ENCODE measurements at regions not wholly inside any gene's neighbourhood (a gene's known extent, or its start where the extent isn't known, plus 50 kb on each side); places are given as distances from the start of the nearest gene placed in this dataset.
A peak's percentile ranks its signal among the peaks of the same experiment; 100 is the strongest.

GRCh38 chr1:10901091-10901890 lies 104.8 kb upstream of the CASZ1 start:
- H3K9me3 ChIP-seq (ENCODE audit: control insufficient read depth in 2 of 2, low read length in 2 of 2): no peaks in the 10 kb centered on the region
- H3K27me3 ChIP-seq (ENCODE audit: control insufficient read depth in 2 of 2, insufficient read depth in 2 of 2, low read length in 2 of 2): peaks cover 0 to 4% of the 10 kb centered on the region in 2 donors
- H3K36me3 ChIP-seq (ENCODE audit: control insufficient read depth in 2 of 2, insufficient read depth in 2 of 2, low read length in 2 of 2): no peaks in the 10 kb centered on the region
- peak overlapping the region in 1 of 2 donors; percentile 22 for H3K9ac ChIP-seq (ENCODE audit: low read depth in 1 of 2, low read length in 2 of 2)
- no peak overlapping the region for H3K27ac ChIP-seq (ENCODE audit: low read depth in 2 of 2, low read length in 2 of 2)
- peaks cover 5 to 8% of the 10 kb centered on the region in 2 donors for H3K4me1 ChIP-seq (ENCODE audit: control insufficient read depth in 2 of 2, insufficient read depth in 2 of 2, low read length in 2 of 2)
- H3K4me3 ChIP-seq (ENCODE audit: low read length in 2 of 2): peak overlapping the region in 1 of 2 donors; percentile 26

- Histone ChIP-seq H3K27ac (ENCODE audit: low read depth in 2 of 2, low read length in 2 of 2) (no peak overlapping the region), H3K27me3 (ENCODE audit: control insufficient read depth in 2 of 2, insufficient read depth in 2 of 2, low read length in 2 of 2) (peaks cover 0 to 4% of the 10 kb centered on the region in 2 donors), H3K9ac (ENCODE audit: low read depth in 1 of 2, low read length in 2 of 2) (no peak overlapping the region), H3K4me1 (ENCODE audit: control insufficient read depth in 2 of 2, insufficient read depth in 2 of 2, low read length in 2 of 2) (peaks cover 5 to 8% of the 10 kb centered on the region in 2 donors), H3K36me3 (ENCODE audit: control insufficient read depth in 2 of 2, insufficient read depth in 2 of 2, low read length in 2 of 2) (no peaks in the 10 kb centered on the region), H3K9me3 (ENCODE audit: control insufficient read depth in 2 of 2, low read length in 2 of 2) (no peaks in the 10 kb centered on the region), H3K4me3 (ENCODE audit: low read length in 2 of 2) (no peak overlapping the region)
These were observed 105.7 kb upstream of the CASZ1 start for GRCh38 chr1:10901891-10902805.

- Histone ChIP-seq H3K27me3 (ENCODE audit: control insufficient read depth in 2 of 2, insufficient read depth in 2 of 2, low read length in 2 of 2) (peaks cover 0 to 4% of the 10 kb centered on the region in 2 donors), H3K4me3 (ENCODE audit: low read length in 2 of 2) (no peak overlapping the region), H3K27ac (ENCODE audit: low read depth in 2 of 2, low read length in 2 of 2) (no peak overlapping the region), H3K36me3 (ENCODE audit: control insufficient read depth in 2 of 2, insufficient read depth in 2 of 2, low read length in 2 of 2) (no peaks in the 10 kb centered on the region), H3K9ac (ENCODE audit: low read depth in 1 of 2, low read length in 2 of 2) (no peak overlapping the region), H3K4me1 (ENCODE audit: control insufficient read depth in 2 of 2, insufficient read depth in 2 of 2, low read length in 2 of 2) (peaks cover 5 to 8% of the 10 kb centered on the region in 2 donors), H3K9me3 (ENCODE audit: control insufficient read depth in 2 of 2, low read length in 2 of 2) (no peaks in the 10 kb centered on the region)
These were observed 107.0 kb upstream of the CASZ1 start for GRCh38 chr1:10903421-10903820.

- no peak overlapping the region for H3K27ac ChIP-seq (ENCODE audit: low read depth in 2 of 2, low read length in 2 of 2)
- H3K4me3 ChIP-seq (ENCODE audit: low read length in 2 of 2): no peak overlapping the region
- no peaks in the 10 kb centered on the region for H3K9me3 ChIP-seq (ENCODE audit: control insufficient read depth in 2 of 2, low read length in 2 of 2)
- peaks cover 0 to 4% of the 10 kb centered on the region in 2 donors for H3K27me3 ChIP-seq (ENCODE audit: control insufficient read depth in 2 of 2, insufficient read depth in 2 of 2, low read length in 2 of 2)
- no peaks in the 10 kb centered on the region for H3K36me3 ChIP-seq (ENCODE audit: control insufficient read depth in 2 of 2, insufficient read depth in 2 of 2, low read length in 2 of 2)
- H3K9ac ChIP-seq (ENCODE audit: low read depth in 1 of 2, low read length in 2 of 2): no peak overlapping the region
- peaks cover 5 to 8% of the 10 kb centered on the region in 2 donors for H3K4me1 ChIP-seq (ENCODE audit: control insufficient read depth in 2 of 2, insufficient read depth in 2 of 2, low read length in 2 of 2)
These were observed 107.4 kb upstream of the CASZ1 start for GRCh38 chr1:10903821-10904220.

GRCh38 chr1:10904396-10905358 lies 107.8 kb upstream of the TARDBP start:
- Histone ChIP-seq H3K4me1 (ENCODE audit: control insufficient read depth in 2 of 2, insufficient read depth in 2 of 2, low read length in 2 of 2) (peaks cover 5 to 8% of the 10 kb centered on the region in 2 donors), H3K4me3 (ENCODE audit: low read length in 2 of 2) (no peak overlapping the region), H3K9me3 (ENCODE audit: control insufficient read depth in 2 of 2, low read length in 2 of 2) (no peaks in the 10 kb centered on the region), H3K27ac (ENCODE audit: low read depth in 2 of 2, low read length in 2 of 2) (no peak overlapping the region), H3K27me3 (ENCODE audit: control insufficient read depth in 2 of 2, insufficient read depth in 2 of 2, low read length in 2 of 2) (peaks cover 0 to 4% of the 10 kb centered on the region in 2 donors), H3K36me3 (ENCODE audit: control insufficient read depth in 2 of 2, insufficient read depth in 2 of 2, low read length in 2 of 2) (no peaks in the 10 kb centered on the region), H3K9ac (ENCODE audit: low read depth in 1 of 2, low read length in 2 of 2) (no peak overlapping the region)

GRCh38 chr1:10905841-10906655 lies 106.4 kb upstream of the TARDBP start:
- Histone ChIP-seq H3K4me1 (ENCODE audit: control insufficient read depth in 2 of 2, insufficient read depth in 2 of 2, low read length in 2 of 2) (peaks cover 0 to 6% of the 10 kb centered on the region in 2 donors), H3K27ac (ENCODE audit: low read depth in 2 of 2, low read length in 2 of 2) (no peak overlapping the region), H3K27me3 (ENCODE audit: control insufficient read depth in 2 of 2, insufficient read depth in 2 of 2, low read length in 2 of 2) (peaks cover 0 to 4% of the 10 kb centered on the region in 2 donors), H3K4me3 (ENCODE audit: low read length in 2 of 2) (no peak overlapping the region), H3K9me3 (ENCODE audit: control insufficient read depth in 2 of 2, low read length in 2 of 2) (no peaks in the 10 kb centered on the region), H3K9ac (ENCODE audit: low read depth in 1 of 2, low read length in 2 of 2) (no peak overlapping the region), H3K36me3 (ENCODE audit: control insufficient read depth in 2 of 2, insufficient read depth in 2 of 2, low read length in 2 of 2) (no peaks in the 10 kb centered on the region)

- Histone ChIP-seq H3K9me3 (ENCODE audit: control insufficient read depth in 2 of 2, low read length in 2 of 2) (no peaks in the 10 kb centered on the region), H3K27ac (ENCODE audit: low read depth in 2 of 2, low read length in 2 of 2) (no peak overlapping the region), H3K36me3 (ENCODE audit: control insufficient read depth in 2 of 2, insufficient read depth in 2 of 2, low read length in 2 of 2) (no peaks in the 10 kb centered on the region), H3K9ac (ENCODE audit: low read depth in 1 of 2, low read length in 2 of 2) (no peak overlapping the region), H3K4me3 (ENCODE audit: low read length in 2 of 2) (no peak overlapping the region), H3K27me3 (ENCODE audit: control insufficient read depth in 2 of 2, insufficient read depth in 2 of 2, low read length in 2 of 2) (peaks cover 0 to 4% of the 10 kb centered on the region in 2 donors), H3K4me1 (ENCODE audit: control insufficient read depth in 2 of 2, insufficient read depth in 2 of 2, low read length in 2 of 2) (peaks cover 0 to under 1% of the 10 kb centered on the region in 2 donors)
These were observed 105.5 kb upstream of the TARDBP start for GRCh38 chr1:10906866-10907519.

GRCh38 chr1:10908266-10908665 lies 104.2 kb upstream of the TARDBP start:
- H3K36me3 ChIP-seq (ENCODE audit: control insufficient read depth in 2 of 2, insufficient read depth in 2 of 2, low read length in 2 of 2): no peaks in the 10 kb centered on the region
- no peaks in the 10 kb centered on the region for H3K9me3 ChIP-seq (ENCODE audit: control insufficient read depth in 2 of 2, low read length in 2 of 2)
- no peak overlapping the region for H3K9ac ChIP-seq (ENCODE audit: low read depth in 1 of 2, low read length in 2 of 2)
- H3K4me3 ChIP-seq (ENCODE audit: low read length in 2 of 2): no peak overlapping the region
- H3K4me1 ChIP-seq (ENCODE audit: control insufficient read depth in 2 of 2, insufficient read depth in 2 of 2, low read length in 2 of 2): no peaks in the 10 kb centered on the region
- H3K27ac ChIP-seq (ENCODE audit: low read depth in 2 of 2, low read length in 2 of 2): no peak overlapping the region
- peaks cover 0 to 3% of the 10 kb centered on the region in 2 donors for H3K27me3 ChIP-seq (ENCODE audit: control insufficient read depth in 2 of 2, insufficient read depth in 2 of 2, low read length in 2 of 2)
